ENCODE measurements at regions not wholly inside any gene's neighbourhood (a gene's known extent, or its start where the extent isn't known, plus 50 kb on each side); places are given as distances from the start of the nearest gene placed in this dataset.

GRCh38 chr15:95903352-95903751 lies 427.1 kb upstream of the NR2F2 start:
- TF ChIP-seq, protein P1, sequence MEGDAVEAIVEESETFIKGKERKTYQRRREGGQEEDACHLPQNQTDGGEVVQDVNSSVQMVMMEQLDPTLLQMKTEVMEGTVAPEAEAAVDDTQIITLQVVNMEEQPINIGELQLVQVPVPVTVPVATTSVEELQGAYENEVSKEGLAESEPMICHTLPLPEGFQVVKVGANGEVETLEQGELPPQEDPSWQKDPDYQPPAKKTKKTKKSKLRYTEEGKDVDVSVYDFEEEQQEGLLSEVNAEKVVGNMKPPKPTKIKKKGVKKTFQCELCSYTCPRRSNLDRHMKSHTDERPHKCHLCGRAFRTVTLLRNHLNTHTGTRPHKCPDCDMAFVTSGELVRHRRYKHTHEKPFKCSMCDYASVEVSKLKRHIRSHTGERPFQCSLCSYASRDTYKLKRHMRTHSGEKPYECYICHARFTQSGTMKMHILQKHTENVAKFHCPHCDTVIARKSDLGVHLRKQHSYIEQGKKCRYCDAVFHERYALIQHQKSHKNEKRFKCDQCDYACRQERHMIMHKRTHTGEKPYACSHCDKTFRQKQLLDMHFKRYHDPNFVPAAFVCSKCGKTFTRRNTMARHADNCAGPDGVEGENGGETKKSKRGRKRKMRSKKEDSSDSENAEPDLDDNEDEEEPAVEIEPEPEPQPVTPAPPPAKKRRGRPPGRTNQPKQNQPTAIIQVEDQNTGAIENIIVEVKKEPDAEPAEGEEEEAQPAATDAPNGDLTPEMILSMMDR (conservative IDR thresholded peaks at IDR 0.05; ENCODE audit: low read length) = no peak
- no peak overlapping the region for H3K4me3 ChIP-seq (ENCODE audit: low read length)
- no peak for DNase-seq (ENCODE audit: low read depth)

GRCh38 chr15:95910643-95911212 lies 419.8 kb upstream of the NR2F2 start:
- no peak overlapping the region for H3K4me3 ChIP-seq (ENCODE audit: low read length)
- TF ChIP-seq, protein P1 (conservative IDR thresholded peaks at IDR 0.05; ENCODE audit: low read length) = no peak
- no peak for DNase-seq (ENCODE audit: low read depth)

GRCh38 chr15:95911570-95912279 lies 418.8 kb upstream of the NR2F2 start:
- no peak overlapping the region for H3K4me3 ChIP-seq (ENCODE audit: low read length)
- DNase-seq (ENCODE audit: low read depth) = no peak
- TF ChIP-seq, protein P1 (conservative IDR thresholded peaks at IDR 0.05; ENCODE audit: low read length) = no peak

DNA sequence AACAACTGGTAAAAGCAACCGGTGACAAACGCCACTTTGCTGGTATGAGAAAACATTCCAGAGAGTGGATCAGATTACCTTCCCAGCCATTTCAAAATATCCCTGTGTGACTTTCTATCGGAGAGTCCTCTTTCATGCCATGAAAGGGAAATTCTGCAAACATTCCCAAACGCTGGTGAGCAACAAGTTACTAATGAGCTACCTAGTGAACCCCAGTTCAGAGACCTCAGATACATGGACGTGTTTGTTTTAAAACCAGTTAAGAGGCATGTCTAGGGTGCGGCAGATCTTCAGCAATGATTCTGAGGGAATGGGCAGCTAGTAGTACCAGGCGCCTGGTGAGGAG lies 418.2 kb upstream of the NR2F2 start:
- H3K4me3 ChIP-seq (ENCODE audit: low read length) = no peak overlapping the region
- TF ChIP-seq, protein P1 (conservative IDR thresholded peaks at IDR 0.05; ENCODE audit: low read length) = no peak
- no peak for DNase-seq (ENCODE audit: low read depth)

GRCh38 chr15:95912728-95913127 lies 417.8 kb upstream of the NR2F2 start:
- no peak for DNase-seq (ENCODE audit: low read depth)
- TF ChIP-seq, protein P1 (conservative IDR thresholded peaks at IDR 0.05; ENCODE audit: low read length) = no peak
- no peak overlapping the region for H3K4me3 ChIP-seq (ENCODE audit: low read length)

- TF ChIP-seq, protein P1 (conservative IDR thresholded peaks at IDR 0.05; ENCODE audit: low read length) = no peak
- H3K4me3 ChIP-seq (ENCODE audit: low read length) = no peak overlapping the region
- no peak for DNase-seq (ENCODE audit: low read depth)
Measured at GRCh38 chr15:95916568-95916967, 413.9 kb upstream of the NR2F2 start.

GRCh38 chr15:95918525-95918924 lies 412.0 kb upstream of the NR2F2 start:
- TF ChIP-seq, protein P1 (conservative IDR thresholded peaks at IDR 0.05; ENCODE audit: low read length) = no peak
- H3K4me3 ChIP-seq (ENCODE audit: low read length) = no peak overlapping the region
- DNase-seq (ENCODE audit: low read depth) = no peak

Data from AG10803 (cell line).